ENCODE measurements at regions not wholly inside any gene's neighbourhood (a gene's known extent, or its start where the extent isn't known, plus 50 kb on each side); places are given as distances from the start of the nearest gene placed in this dataset.

DNA sequence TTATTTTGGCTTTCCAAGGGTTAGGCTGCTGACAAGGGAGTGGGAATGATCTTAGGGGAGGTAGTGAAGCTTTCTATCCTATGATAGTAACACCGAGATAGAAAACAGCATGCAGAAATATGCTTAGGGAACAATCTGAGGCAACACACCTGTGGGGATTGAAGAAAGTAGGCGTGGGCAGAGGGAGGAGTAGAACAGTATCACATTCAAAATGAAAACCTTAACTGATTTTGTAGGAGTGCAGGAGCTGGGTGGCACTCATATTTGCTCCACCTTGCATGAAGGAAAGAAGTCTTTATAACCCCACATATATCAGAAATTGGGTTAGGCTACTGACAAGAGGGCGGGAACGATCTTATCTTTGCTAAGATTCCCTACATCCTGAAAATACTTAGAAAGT lies 762.2 kb upstream of the CNTNAP5 start:
- POLR2A ChIA-PET: no interaction called here
- DNase-seq (ENCODE audit: unreplicated experiment): no peak
- no TSS peak for BruUV-seq (replicated peaks)
- CTCF ChIA-PET: interaction anchor here (0.5 kb wide), 1 partner anchor 1750 kb away, joined by 3 read pairs; no protein-coding TSS in a partner anchor
- Mint-ChIP-seq H3K4me3 (ENCODE audit: unreplicated experiment) (no peak overlapping the region), H3K27ac (ENCODE audit: low read depth, unreplicated experiment) (no peak overlapping the region), H3K4me1 (ENCODE audit: insufficient read depth, unreplicated experiment) (no peaks in the 10 kb centered on the region), H3K36me3 (ENCODE audit: insufficient read depth, unreplicated experiment) (no peaks in the 10 kb centered on the region), H3K9me3 (ENCODE audit: unreplicated experiment) (no peaks in the 10 kb centered on the region), H3K27me3 (ENCODE audit: insufficient read depth, unreplicated experiment) (no peaks in the 10 kb centered on the region)
- TF ChIP-seq, protein P1, sequence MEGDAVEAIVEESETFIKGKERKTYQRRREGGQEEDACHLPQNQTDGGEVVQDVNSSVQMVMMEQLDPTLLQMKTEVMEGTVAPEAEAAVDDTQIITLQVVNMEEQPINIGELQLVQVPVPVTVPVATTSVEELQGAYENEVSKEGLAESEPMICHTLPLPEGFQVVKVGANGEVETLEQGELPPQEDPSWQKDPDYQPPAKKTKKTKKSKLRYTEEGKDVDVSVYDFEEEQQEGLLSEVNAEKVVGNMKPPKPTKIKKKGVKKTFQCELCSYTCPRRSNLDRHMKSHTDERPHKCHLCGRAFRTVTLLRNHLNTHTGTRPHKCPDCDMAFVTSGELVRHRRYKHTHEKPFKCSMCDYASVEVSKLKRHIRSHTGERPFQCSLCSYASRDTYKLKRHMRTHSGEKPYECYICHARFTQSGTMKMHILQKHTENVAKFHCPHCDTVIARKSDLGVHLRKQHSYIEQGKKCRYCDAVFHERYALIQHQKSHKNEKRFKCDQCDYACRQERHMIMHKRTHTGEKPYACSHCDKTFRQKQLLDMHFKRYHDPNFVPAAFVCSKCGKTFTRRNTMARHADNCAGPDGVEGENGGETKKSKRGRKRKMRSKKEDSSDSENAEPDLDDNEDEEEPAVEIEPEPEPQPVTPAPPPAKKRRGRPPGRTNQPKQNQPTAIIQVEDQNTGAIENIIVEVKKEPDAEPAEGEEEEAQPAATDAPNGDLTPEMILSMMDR (IDR thresholded peaks at IDR 0.05; ENCODE audit: unreplicated experiment): no peak
- intact Hi-C loops (cut with micrococcal nuclease): no loop called here

DNA sequence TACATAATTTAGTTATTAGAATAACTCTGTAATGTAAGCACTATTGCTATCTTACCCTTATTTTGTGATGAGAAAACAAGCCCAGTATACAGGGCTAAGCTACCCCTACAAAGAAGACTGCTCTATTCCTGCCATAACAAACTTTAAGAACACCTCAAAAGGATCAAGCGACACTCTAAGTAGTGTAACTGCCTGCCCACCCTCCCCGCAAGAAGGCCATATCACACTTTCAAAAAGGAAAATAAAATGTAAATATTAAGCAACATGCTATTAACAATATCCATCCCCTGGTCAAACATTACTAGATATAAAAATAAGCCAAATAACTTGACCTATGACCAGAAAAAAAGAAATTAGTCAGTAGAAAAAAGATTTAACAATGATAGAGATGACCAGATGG lies 741.7 kb upstream of the CNTNAP5 start:
- DNase-seq (ENCODE audit: unreplicated experiment): no peak
- no peak overlapping the region for H3K4me3 Mint-ChIP-seq (ENCODE audit: unreplicated experiment)
- H3K36me3 Mint-ChIP-seq (ENCODE audit: insufficient read depth, unreplicated experiment): no peaks in the 10 kb centered on the region
- H3K9me3 Mint-ChIP-seq (ENCODE audit: unreplicated experiment): peaks cover 11% of the 10 kb centered on the region
- ChIA-PET POLR2A (no interaction called here), CTCF (no interaction called here)
- no peak overlapping the region for H3K27ac Mint-ChIP-seq (ENCODE audit: low read depth, unreplicated experiment)
- BruUV-seq (replicated peaks): no TSS peak
- intact Hi-C loops (cut with micrococcal nuclease): no loop called here
- H3K27me3 Mint-ChIP-seq (ENCODE audit: insufficient read depth, unreplicated experiment): no peaks in the 10 kb centered on the region
- no peaks in the 10 kb centered on the region for H3K4me1 Mint-ChIP-seq (ENCODE audit: insufficient read depth, unreplicated experiment)
- TF ChIP-seq, protein P1 (IDR thresholded peaks at IDR 0.05; ENCODE audit: unreplicated experiment): no peak

DNA sequence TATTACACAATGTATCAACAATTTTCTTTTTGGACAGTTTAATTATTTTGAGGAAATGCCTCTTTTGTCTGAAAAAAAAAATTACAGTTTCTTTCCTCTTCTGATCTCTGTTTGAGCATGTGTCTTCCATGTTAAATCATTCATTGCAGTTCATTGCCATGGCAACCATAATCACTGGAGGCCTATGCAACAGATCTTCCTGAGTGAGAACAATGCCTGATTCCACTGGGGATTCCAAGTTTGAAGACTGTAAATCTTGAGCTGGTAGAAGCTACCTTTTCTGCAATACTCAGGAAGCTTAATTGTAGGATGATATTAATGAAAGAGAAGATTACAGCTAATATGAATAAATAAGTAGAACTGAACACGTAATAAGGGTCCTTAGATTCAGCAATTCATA lies 721.4 kb upstream of the CNTNAP5 start:
- no peak overlapping the region for H3K27ac Mint-ChIP-seq (ENCODE audit: low read depth, unreplicated experiment)
- no TSS peak for BruUV-seq (replicated peaks)

More for the DNA sequence above, 721.4 kb upstream of the CNTNAP5 start:
- Mint-ChIP-seq H3K36me3 (ENCODE audit: insufficient read depth, unreplicated experiment) (no peaks in the 10 kb centered on the region), H3K4me1 (ENCODE audit: insufficient read depth, unreplicated experiment) (no peaks in the 10 kb centered on the region), H3K9me3 (ENCODE audit: unreplicated experiment) (peaks cover 19% of the 10 kb centered on the region), H3K27me3 (ENCODE audit: insufficient read depth, unreplicated experiment) (no peaks in the 10 kb centered on the region), H3K4me3 (ENCODE audit: unreplicated experiment) (no peak overlapping the region)
- DNase-seq (ENCODE audit: unreplicated experiment): no peak
- TF ChIP-seq, protein P1 (IDR thresholded peaks at IDR 0.05; ENCODE audit: unreplicated experiment): no peak
- intact Hi-C loops (cut with micrococcal nuclease): no loop called here
- ChIA-PET CTCF (no interaction called here), POLR2A (no interaction called here)
